ENCODE measurements at regions not wholly inside any gene's neighbourhood (a gene's known extent, or its start where the extent isn't known, plus 50 kb on each side); places are given as distances from the start of the nearest gene placed in this dataset.
"Not testable (repeated sequence)": the region's sequence is repeated elsewhere in the genome, so short reads cannot be mapped to it uniquely, and the experiment has no call there.

- DNase-seq: no peak
- no peak for ATAC-seq
These were observed 177.3 kb downstream of the RPS24 start for GRCh38 chr10:78210976-78211375.

GRCh38 chr10:78211561-78212051 lies 177.9 kb downstream of the RPS24 start:
- ATAC-seq: no peak
- DNase-seq: peak; percentile 25

- ATAC-seq: no peak
- no peak for DNase-seq
These were observed 178.6 kb downstream of the RPS24 start for GRCh38 chr10:78212060-78212785.

- DNase-seq (no peak), ATAC-seq (no peak)
These were observed 179.1 kb downstream of the RPS24 start for GRCh38 chr10:78212786-78213175.

- no peak for DNase-seq
These were observed 181.3 kb downstream of the RPS24 start for GRCh38 chr10:78214955-78215354.

GRCh38 chr10:78215645-78216044 lies 182.0 kb downstream of the RPS24 start:
- DNase-seq (peak; percentile 49), ATAC-seq (peak; percentile 60)

More at GRCh38 chr10:78214955-78215354, 181.3 kb downstream of the RPS24 start:
- no peak for ATAC-seq

- ATAC-seq (no peak), DNase-seq (no peak)
These were observed 183.7 kb downstream of the RPS24 start for GRCh38 chr10:78217336-78217735.

- DNase-seq (no peak), ATAC-seq (no peak)
These were observed 185.3 kb downstream of the RPS24 start for GRCh38 chr10:78218798-78219490.

- not testable (repeated sequence) for ATAC-seq, DNase-seq
These were observed 185.9 kb downstream of the RPS24 start for GRCh38 chr10:78219568-78219967.

GRCh38 chr10:78220781-78221180 lies 187.1 kb downstream of the RPS24 start:
- ATAC-seq (no peak), DNase-seq (no peak)

- DNase-seq (no peak), ATAC-seq (no peak)
These were observed 188.6 kb downstream of the RPS24 start for GRCh38 chr10:78222096-78222790.

GRCh38 chr10:78223088-78223487 lies 189.4 kb downstream of the RPS24 start:
- DNase-seq: no peak
- ATAC-seq: no peak

GRCh38 chr10:78224602-78225001 lies 190.9 kb downstream of the RPS24 start:
- no peak for DNase-seq
- no peak for ATAC-seq

GRCh38 chr10:78225594-78225993 lies 191.9 kb downstream of the RPS24 start:
- ATAC-seq (no peak), DNase-seq (no peak)

GRCh38 chr10:78229489-78229888 lies 195.8 kb downstream of the RPS24 start:
- DNase-seq (no peak), ATAC-seq (no peak)

- peak; percentile 28 for ATAC-seq
- DNase-seq: no peak
These were observed 196.4 kb downstream of the RPS24 start for GRCh38 chr10:78229950-78230675.

GRCh38 chr10:78231327-78231726 lies 197.7 kb downstream of the RPS24 start:
- DNase-seq (no peak), ATAC-seq (no peak)

GRCh38 chr10:78231939-78232338 lies 198.3 kb downstream of the RPS24 start:
- no peak for DNase-seq

GRCh38 chr10:78236416-78237015 lies 202.9 kb downstream of the RPS24 start:
- DNase-seq: no peak
- no peak for ATAC-seq

More at GRCh38 chr10:78231939-78232338, 198.3 kb downstream of the RPS24 start:
- ATAC-seq: no peak

GRCh38 chr10:78237951-78238350 lies 204.3 kb downstream of the RPS24 start:
- not testable (repeated sequence) for ATAC-seq

GRCh38 chr10:78247266-78247665 lies 213.6 kb downstream of the RPS24 start:
- no peak for ATAC-seq
- no peak for DNase-seq

More at GRCh38 chr10:78237951-78238350, 204.3 kb downstream of the RPS24 start:
- DNase-seq: not testable (repeated sequence)

- DNase-seq (no peak), ATAC-seq (no peak)
These were observed 214.2 kb downstream of the RPS24 start for GRCh38 chr10:78247821-78248220.
